NCI-H1048 (cell line): ENCODE measurements at regions not wholly inside any gene's neighbourhood (a gene's known extent, or its start where the extent isn't known, plus 50 kb on each side); places are given as distances from the start of the nearest gene placed in this dataset.
A peak's percentile ranks its signal among the peaks of the same experiment; 100 is the strongest.

ENCODE experiments used
- DNase-seq: peaks from one replicate; lab custom pipeline; 2025; lab: John Stamatoyannopoulos, UW

DNA sequence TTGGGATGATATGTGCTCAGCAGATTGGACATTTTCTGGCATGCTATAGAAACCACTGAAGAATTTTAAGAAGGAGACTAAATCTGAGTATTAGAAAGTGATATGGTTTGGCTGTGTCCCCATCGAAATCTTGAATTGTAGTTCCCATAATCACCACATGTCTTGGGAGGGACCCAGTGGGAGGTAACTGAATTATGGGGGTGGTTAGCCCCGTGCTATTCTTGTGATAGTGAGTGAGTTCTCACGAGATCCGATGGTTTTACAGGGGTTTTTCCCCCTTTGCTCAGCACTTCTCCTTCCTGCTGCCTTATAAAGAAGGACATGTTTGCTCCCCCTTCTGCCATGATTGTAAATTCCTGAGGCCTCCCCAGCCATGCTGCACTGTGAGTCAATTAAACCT is 535.9 kb upstream of the VRK2 start:
- no peak for DNase-seq

DNA sequence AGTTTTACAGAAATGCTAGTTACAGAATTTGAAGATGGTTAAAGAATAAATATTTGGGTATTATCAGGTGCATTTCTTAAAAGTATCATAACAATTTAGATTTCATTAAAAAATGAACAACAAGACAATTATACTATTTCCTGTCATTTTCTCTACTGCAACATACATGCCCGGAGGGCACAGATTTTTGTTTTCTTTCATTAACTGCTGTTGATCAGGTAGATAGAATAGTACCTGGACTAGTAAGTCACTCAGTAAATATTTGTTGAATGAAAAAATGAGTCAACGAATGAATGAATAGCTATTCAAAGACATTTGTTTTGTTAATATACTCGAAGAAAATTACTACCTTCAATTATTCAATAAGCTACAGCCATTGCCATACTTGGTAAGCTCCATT is 531.2 kb upstream of the VRK2 start:
- no peak for DNase-seq

DNA sequence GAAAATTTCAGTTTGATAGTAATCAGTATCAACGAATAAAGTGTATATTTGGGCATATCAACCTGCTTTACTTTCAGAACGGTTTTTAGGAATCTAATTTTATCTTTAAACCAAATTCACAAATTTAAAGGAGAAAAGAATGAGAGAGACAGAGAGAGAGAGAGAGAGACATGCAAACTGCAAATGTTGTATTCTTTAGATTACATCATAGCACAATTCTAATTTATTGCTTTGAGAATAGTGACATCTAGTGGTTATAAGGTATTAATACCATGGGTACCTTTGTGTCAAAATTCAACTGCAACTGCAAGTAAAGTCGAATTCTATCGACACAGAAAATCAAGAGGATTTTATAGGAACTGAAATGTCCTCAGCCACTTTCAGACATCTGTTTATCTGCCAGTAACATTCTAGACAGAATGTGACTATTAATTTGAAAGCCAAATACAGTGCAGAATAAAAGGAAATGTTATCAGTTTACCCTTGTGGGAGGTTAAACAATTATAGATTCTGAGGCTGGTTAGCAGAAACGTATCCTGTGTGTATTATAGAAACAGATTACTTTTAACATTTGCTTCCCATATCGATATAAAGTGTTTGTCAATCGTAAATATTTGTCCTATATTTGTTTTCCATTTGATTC is 529.8 kb upstream of the VRK2 start:
- peak; percentile 33 for DNase-seq

DNA sequence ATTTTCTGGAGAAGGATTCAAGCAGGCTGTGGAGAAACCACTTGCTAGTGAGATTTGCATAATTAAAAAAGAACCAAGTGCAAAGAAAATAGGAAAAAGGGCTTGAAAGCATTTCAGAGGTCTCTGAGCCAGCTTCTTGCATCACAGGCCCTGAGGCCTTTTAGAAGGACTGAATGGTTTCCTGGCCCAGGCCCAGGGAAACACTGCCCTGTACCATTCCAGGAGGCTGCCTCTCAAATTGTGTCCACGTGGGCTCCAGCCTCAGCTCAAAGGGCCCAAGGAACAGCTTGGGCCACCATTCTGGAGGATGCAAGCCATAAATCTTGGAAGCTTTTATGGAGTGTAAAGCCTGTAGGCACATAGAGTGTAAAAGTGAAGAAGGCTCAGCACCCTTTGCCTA is 523.3 kb upstream of the VRK2 start:
- no peak for DNase-seq

DNA sequence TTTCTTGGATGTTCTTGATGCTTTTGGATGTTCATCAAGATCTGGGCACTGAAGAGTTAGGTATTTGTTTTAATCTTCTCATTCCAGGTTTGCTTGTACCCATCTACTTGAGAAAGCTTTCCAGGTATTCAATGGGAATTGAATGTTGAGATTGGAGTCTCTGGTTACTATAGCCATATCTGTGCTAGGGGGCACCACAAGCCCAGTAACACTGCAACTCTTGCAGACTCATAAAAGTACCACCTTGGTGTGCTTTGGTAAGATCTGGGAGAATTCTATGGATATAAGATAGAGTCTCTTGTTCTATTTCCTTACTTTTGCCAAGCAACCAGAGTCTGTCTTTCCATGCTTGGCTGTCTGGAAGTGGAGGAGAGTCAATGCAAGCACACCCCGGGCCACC is 518.9 kb upstream of the VRK2 start:
- DNase-seq, result no peak

DNA sequence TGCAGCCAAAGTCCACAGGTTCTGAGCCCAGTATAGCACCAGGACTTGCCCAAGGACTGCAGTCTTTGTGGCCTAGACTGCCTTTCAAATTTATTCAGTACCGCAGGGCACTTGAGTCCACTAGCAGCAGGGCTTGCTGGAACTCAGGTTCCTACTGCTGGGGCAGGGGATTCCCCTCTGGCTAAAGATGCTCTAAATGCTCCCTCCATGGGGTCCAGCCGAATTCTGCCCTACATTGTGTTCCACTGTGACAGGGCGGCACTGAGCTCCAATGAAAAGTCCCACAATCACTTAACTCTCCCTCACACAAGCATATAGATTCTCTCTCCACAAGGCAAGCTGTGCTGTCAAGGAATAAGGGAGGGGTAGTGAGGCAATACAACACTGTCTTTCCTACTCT is 518.1 kb upstream of the VRK2 start:
- DNase-seq, result no peak

DNA sequence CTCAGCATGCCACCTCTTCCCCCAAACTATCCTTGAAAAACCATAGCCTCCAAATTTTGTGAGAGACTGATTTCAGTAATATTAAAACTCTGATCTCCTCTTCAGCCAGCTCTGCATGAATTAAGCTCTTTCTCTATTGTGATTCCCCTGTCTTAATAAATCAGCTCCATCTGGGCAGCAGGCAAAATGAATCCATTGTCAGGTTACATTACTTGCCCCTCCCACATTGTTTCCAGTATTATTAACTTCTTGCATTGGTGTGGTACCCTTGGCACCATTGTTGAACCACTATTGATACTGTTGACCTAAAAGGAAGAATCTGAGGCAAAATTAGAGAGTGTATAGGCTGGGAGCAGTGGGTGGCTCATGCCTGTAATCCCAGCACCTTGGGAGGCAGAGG is 512.2 kb upstream of the VRK2 start:
- no peak for DNase-seq

DNA sequence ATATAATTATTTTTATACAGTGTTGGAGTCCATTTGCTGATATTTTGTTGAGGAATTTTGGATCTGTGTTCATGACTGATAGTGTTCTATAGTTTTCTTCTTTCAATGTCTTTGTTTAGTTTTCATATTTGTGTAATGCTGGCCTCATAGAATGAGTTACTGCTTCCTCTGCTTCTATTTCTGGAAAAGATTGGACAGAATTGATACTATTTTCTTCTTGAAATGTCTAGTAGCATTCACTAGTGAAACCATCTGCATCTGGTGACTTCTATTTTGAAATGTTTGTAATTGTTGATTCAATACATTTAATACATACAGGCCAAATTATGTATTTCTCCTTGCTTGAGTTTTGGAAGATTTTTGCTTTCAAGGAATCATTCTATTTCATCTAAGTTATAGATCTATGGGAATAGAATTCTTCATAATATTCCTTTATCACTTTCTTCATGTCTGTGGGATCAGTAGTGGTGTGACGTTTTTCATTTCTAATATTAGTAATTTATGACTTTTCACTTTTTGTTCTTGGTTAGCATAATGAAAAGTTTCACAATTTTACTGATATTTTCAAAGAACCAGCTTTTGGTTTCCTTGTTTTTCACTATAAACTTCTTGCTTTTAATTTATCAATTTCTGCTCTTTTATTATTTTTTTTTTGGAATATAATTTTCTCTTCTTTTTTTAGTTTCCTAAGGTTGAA is 509.9 kb upstream of the VRK2 start:
- DNase-seq, result no peak

DNA sequence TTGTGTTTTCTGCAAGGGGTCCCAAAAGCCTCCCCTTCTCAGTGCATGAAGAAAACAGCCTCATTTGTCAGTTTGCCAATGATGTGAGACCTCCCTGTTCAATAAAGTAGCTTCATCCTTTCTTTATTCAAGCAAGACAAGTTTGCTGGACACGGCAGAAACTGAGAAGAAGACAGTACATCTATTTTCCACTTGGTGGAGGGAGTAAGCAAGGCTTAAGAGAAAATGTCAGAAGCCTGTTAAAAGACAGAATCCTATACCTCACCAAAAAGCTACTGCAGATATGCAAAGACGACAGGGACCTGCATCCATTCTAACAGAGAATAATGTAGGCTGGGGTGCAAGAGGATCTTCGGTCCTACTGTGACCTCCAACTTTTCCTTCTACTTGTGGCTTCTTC is 506.8 kb upstream of the VRK2 start:
- DNase-seq, result no peak

DNA sequence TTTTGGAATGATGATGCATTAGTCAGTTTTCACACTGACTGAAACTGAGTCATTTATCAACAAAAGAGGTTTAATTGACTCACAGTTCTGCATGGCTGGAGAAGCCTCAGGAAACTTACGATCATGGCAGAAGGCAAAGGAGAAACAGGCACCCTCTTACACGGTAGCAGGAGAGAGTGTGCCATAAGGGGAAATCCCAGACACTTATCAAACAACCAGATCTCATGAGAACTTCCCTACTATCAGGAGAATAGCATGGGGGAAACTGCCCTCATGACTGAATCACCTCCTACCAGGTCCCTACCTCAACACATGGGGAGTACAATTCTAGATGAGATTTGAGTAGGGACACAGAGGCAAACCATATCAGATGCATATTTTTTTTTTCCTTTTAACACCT is 504.5 kb upstream of the VRK2 start:
- DNase-seq, result no peak

DNA sequence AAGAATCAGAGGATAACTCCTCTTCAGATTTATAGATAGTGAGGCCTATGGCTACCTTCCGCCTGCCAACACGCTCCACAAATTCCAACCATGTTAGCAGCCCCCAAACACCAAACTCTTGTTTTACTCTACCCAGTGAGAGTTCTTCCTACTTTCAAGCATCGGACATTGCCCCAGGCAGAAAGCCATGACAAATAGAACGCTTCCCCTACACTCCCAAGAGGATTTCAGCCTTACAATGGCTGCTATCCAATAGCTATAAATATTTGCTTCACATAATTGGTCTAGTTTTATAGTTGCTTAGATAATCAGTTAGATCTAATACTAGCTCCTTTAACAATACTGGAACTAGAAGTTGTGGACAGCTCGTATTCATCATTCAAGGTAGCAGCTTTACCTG is 503.4 kb upstream of the VRK2 start:
- DNase-seq, result no peak

DNA sequence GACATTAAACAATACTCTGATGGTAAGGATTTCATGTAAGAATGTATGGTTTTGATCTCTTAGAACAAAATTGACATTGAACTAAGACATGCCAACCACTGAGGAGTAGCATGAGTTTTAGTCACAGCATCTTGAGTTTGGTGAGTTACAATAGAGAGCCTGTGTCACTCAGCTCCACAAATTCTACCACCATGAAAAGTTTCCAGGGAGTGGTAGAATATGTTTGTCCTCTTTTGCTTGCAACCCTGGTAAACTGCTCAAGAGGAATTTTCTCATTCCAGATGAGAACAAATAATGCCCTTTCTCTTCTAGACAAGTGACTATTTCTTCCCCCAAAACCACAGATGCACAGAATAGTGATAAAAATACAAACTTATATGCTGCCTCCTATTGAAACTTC is 502.0 kb upstream of the VRK2 start:
- DNase-seq, result no peak

DNA sequence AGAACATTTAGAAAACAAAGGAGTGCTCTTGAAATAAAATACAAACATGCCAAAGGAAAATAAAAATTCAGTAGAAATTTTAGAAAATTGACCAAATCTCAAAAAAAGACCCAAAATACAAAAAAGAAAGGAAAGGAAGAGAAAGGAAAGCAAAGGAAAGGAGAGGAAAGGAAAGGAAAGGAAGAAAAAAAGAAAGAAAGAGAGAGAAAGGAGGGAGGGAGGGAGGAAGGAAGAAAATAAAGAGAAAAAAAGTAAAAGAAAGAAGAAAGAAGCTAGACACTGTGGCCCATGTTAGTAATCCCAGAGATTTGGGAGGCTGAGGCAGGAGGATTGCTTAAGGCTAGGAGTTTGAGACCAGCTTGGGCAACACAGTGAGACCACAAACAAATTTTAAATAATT is 500.1 kb upstream of the VRK2 start:
- DNase-seq, result no peak

DNA sequence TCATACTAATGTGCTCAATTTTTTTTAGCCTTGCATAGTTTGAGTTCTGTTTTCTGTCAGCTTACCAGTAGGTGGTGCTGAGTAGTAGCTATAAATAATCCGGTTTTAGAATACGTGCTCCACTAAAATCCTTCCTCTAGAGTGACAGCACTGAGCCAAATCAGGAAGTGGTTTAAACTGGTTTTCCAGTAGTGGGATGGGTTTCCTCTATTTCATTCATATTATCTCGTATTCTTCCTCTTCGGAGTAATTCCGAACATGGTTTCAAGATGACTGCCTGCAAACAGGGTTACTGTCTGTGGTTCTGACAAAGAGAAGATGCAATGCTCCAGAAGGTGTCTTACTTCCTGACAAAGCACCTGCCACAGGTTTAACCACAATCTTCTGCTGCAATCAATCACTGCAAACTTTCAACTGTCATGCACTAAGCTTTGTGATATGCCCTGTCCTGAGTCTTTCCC is 496.9 kb upstream of the VRK2 start:
- DNase-seq, result no peak

DNA sequence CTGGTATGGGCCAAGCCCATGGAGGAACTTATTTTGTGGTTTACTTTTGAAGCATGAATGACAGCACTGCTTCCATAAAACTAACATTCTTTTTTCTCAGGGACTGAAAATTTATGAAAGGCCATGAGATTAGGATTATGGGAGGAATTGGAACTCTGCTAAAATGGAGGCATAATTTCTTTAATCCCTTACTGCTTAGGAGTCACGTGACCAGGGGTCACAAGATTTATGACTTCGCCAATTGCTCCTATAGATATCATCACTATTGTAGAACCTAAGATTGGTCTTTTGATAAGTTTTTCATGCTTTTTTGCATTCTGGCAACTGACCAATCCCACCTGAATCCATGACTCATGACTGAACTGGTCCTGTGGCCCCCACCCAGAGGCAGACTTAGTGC is 495.7 kb upstream of the VRK2 start:
- DNase-seq, result no peak

DNA sequence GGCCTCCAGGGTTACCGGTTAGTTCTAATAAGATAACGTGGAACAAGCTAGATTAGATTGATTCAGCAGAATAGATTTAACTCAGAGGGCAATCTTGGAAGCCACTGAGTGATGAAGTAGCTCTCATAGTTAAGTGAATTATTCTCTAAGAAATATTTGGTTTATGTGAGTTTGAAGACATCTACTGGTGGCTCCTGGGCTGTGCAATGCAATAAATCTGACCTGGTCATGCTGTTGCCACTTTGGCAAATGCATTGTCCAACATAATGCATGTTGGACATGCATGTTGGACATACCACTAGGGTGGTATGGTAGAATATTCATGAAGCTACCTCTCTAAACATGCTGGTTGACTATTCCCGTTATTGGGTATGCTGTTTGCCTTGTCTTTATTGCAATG is 493.7 kb upstream of the VRK2 start:
- DNase-seq, result no peak

DNA sequence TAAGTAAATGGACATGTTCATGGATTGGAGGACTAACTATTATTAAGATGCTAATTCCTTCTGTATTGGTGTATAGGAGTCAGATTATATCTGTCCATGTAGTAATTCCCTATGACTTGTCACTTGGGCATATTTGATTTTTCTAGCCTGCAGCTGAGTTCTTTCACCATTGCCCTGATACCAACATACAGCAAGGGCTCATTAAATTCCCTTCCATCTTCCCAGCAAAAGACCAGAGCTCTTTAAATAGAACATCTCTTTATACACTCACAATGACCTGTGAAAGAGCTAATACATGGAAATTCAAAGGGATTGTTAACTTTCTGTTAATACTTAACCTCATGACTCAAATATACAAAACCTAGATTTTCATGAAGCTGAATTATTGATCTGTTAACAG is 492.3 kb upstream of the VRK2 start:
- DNase-seq, result no peak

DNA sequence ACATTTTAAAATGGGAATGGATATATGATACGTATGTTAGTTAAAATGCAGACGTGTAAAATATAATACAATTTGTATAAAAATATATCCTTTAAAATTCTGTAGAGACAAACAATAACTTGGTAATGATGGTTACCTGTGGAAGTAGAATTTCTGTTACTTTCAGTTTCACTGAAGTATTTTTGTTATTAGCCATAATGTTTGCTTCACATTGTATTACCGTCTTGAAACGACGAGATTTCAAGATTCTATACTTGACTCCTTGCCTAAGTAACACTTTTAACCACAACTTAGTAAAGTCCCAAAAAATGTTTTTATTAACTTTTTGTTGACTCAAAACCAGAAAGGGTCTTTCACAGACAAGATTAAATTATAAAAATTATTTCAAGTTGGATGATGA is 488.3 kb upstream of the VRK2 start:
- DNase-seq, result no peak

DNA sequence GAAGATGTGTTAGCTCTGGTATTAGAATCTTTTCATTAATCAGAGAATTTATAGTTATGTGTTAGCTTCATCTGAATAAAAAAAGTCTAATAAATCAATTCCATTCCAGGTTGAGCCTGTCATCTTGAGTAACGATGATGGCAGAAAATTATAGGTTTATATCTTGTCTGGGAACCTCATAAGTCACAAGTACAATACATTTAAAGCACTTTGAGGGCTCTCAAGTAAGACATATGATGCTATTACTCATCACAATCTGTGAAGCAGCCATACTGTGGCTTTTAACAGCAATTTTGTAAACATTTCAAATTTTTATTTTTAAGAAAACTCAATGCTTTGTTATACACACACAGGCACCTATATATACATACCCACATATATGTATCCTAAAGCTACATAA is 484.1 kb upstream of the VRK2 start:
- no peak for DNase-seq

DNA sequence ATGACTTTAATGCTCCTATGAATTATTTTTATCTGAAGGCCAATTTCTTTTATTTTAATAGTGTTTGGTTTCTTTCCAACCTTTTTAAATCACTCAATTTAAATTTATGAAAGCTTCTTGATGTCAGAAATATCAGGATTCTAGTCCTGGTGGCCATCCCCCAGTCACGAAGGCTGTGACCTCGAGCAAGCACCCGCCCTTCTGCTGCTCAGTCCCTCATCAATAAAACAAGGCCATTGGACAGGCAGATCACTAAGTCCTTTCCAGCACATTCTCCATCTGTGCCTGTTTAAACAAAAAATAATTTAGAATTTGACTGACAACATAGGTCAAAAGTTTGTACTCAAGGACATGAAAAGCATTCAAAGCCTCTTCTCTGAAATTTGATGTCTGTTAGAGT is 483.6 kb upstream of the VRK2 start:
- no peak for DNase-seq

DNA sequence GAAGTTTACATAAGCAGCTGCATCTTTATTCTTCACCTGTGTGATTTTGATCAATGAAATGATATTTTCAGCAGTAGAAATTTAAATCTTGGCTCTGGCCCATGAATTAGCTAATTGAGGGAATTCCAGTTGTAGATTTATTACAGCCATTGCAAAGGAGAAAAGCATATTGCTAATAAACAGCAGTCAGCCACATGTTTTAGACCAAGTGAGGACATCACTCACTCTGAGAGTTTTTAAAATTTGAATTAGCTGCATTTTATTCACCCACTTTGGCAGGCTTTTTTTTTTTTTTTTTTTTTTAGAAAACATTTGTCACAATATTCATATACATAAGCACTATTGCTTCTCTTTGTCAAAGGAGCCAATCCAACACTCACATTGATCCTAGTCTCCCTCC is 479.4 kb upstream of the VRK2 start:
- DNase-seq, result no peak

DNA sequence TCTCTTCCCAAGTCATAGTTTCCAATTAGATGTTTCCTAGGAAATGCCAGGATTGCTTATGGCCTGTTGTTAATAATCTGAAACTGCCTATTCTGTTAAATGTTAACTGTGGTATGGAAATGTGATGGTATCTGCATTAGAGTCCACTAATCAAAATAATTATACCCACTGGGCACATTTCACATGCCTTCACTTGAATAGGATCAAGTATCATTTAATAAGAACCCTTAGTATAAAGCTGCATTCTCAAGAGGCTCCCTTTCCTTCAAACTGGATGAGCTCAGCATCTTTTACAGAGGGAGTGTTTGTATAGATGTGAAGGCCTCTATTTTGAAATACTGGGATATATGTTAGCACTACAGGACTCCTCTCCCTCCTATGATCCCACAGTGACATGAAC is 477.2 kb upstream of the VRK2 start:
- no peak for DNase-seq

DNA sequence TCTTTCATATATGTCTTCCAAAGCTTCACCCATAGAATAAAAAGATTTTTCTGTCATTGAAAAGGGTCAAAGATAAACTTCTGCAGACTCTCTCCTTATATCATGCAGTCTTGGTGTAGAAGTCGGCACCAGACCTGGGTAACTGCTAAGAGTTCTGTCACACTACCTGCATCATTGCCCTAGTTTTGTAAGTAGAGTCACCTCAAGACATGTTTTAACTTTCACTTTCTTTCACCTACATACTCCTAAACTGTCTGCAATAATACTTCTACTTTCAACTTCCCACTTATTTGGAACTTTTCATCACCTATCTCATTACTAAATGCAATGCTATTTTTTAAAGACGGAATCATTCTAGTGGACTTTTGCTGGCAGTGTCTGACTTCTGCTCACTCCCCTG is 475.6 kb upstream of the VRK2 start:
- no peak for DNase-seq

DNA sequence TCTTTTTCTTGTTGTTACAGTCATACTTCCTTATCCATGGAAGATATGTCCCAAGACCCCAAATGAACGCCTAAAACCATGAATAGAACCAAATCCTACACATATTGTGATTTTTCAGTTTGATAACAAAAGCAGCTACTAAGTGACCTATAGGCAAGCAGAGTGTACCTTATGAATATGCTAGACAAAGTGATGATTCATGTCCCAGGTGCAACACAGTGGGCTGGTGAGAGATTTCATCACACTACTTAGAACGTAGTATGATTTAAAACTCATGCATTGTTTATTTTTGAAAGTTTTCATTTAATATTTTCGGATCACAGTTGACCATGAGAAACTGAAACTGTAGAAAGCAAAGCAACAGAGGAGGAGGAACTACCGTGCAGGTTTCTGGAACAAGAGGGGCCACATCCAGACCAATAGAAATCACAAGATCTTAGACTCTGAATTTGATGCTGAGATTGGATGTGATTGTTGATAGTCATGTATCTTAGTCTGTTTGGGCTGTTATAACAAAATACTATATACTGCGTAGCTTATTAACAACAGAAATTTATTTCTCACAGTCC is 470.8 kb upstream of the VRK2 start:
- DNase-seq, result no peak
